NCI-H345 treated with DMSO at 0.1 percent for 48 hours (cell line): ENCODE measurements at regions not wholly inside any gene's neighbourhood (a gene's known extent, or its start where the extent isn't known, plus 50 kb on each side); places are given as distances from the start of the nearest gene placed in this dataset.

Experiments used
- DNase-seq: peaks from one replicate; lab custom pipeline; 2025; ENCODE audit not compliant: unreplicated experiment; lab: John Stamatoyannopoulos, UW

DNA sequence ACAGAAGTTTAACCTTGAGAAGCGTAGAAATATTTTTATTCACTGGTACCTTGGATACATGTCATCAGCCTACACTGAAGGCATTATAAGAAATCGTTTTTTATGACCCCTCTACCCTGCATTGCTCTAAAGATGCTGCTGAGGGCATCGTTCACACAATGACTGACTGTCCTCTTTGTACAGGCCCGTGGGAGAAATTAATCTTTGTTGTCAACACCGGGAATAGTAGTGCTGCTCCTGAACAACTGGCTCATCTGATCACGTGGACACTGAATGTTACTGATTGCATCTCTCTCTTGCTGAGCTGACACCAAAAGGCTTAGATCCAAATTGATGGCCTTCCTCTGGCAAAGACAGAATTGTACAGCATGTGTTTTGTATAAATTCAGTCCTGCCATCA is 157.1 kb upstream of the SMLR1 start:
- no peak for DNase-seq

DNA sequence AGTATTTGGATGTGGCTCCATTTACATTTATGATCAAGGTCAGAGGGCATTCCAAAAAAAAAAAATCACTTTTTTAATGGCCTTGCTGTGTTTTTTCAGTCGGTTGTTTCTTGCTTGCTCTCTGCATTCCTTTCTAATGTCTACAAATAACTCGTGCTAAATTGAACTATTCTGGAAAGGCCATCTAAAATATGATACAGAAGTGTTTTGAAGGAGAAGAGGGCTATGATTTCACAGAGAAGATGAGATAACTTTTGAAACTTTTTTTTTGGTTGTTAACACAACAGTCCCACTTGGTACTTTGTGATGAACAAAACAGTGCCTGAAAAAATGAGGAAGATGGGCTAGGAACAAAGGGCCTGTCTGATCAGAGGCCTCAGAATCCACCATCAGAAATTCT is 156.1 kb upstream of the SMLR1 start:
- no peak for DNase-seq

DNA sequence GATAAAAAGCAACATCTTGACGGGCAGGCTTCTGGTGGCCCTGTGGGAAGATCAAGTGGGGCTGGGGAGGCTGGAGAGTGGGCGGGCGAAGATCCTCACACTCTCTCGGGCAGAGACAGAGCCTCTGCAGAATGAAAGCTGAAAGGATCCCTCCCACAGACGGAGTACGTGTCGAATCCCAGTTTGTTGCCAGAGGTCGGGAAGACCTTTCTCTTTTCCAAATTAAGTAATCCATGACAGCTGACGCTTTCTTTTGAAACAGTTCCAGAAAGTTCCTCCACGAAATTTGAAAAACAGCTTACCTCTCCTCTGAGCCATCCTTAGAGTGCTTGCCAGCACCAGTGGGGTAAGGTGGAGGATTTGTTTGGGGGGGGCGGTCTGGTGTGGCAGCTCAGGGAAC is 155.6 kb upstream of the SMLR1 start:
- DNase-seq = no peak

DNA sequence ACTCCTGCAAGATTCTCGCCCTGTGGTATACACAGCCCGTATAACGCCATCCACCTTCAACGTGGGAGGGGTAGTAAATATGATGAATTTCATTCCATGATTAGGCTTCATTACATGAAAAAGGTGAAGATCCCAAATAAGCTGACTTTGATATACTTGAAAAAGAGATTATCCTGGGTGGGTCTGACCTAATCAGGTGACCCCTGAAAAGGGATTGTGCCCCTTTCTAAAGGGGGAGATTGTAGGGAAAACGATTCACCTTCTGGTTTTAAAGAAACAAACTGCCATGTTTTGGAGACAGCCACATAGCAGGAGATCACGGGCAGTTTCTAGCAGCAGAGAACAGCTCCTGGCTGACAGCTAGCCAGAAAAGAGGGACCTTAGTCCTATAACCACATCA is 155.1 kb upstream of the SMLR1 start:
- DNase-seq = no peak

DNA sequence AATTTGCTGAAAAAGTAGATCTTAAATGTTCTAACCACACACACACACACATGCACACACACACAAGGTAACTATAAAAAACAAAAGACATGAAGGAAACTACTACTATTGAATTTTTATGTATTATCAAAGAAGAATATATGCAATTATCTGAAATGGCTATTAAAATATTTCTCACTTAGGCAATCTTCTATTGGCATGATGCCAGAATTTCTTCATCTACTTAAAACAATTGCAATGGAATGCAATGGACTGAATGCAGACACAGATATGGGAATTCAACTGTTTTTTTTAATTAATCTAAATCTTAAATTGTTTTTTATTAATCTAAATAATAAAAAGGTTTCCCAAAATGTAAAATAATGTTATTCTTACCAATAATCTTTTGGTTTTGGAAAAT is 152.6 kb upstream of the SMLR1 start:
- DNase-seq = no peak

DNA sequence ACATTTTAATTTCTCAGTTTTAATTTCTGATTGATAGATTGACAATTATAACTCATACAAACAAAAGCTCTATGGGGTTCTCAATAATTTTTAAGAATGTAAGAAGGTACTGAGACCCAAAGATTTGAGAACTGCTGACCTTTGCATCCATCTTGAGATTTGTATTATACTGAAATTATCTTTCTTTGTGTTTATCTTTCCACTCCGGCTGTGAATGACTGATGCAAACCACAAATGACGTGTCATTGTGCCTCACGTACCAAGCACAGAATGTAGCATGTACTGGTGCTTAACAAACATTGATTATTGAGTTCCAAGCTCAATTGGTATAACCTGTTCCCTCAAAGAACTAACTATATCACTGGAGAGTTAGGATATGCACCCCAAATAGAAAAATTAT is 152.1 kb upstream of the SMLR1 start:
- DNase-seq = no peak

DNA sequence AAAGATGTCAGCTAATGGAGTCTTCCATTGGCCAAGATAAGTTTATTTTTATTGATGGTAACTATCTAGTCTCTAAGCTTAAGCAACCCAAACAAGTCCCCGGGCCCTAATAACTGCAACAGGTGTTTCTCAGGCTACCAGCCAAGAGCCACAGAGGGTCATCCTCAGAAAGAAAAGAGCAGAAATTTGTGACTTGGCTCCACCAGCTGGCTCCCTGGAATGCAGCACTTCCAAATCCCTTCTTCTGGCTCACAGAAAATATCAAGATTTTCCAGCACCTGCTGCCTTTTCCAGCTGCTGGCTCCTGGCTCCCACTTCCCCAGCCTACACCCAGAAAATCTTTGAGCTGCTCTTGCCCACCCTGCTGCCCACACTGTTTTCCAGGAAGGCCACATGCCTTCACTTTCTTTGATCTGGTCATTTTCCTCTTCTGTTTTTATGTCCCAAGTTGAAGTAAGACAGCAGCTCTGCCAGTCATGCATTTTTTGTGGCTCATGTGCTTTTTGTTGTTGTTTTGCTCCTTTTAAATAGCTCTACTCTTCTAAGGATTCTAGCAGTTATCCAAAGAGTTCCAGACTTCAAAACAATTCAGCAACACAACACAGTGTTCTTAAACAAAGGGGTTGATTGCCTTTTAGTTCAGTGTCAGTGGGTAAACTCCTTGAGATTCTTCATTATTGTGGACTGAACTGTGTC is 151.0 kb upstream of the SMLR1 start:
- no peak for DNase-seq

DNA sequence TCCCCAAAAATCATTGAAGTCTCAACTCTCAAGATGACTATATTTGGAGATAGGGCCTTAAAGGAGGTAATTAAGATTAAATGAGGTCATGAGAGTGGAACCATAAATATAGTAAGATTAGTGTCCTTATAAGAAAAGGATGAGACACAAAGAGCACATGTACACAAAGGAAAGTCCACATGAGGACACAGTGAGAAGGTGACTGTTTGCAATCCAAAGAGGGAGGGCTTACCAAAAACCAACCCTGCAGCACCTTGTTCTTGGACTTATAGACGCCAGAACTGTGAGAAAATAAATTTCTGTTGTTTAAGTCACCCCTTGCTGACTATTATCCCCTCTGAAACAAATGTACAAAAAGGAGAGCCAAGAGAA is 150.4 kb upstream of the SMLR1 start:
- DNase-seq = no peak

DNA sequence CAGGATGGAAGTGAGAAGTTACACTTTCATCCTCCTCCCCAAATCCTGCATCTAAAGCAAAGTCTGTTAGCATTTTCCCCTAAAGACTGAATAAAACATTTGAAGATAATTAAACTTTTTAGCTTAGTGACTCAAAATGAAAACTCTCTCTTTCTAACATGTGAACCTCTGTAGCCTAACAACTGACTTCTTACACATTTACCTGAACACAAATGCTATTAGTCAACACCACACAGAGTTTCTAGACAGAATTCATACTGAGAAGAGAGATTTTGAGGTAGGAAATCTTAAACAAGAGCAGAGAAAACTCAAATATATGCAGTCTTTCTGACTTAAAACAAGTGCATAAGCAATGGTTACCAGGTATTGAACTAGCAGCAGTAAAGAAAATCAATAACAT is 149.9 kb upstream of the SMLR1 start:
- no peak for DNase-seq

DNA sequence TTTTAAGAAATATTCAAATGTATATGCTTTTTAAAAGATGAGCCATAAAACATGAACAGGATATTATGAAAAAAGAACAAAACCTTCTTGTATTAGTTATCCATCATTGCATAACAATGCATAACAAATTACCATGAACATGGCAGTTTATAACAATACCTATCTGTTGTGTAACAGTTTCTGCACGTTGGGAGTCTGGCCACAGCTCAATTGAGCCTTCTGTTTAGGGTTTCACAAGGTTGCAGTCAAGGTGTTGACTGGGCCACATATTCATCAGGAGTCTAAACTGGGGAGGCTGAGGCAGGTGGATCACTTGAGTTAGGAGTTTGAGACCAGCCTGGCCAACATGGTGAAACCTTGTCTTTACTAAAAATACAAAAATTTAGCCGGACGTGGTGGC is 149.4 kb upstream of the SMLR1 start:
- DNase-seq = no peak

DNA sequence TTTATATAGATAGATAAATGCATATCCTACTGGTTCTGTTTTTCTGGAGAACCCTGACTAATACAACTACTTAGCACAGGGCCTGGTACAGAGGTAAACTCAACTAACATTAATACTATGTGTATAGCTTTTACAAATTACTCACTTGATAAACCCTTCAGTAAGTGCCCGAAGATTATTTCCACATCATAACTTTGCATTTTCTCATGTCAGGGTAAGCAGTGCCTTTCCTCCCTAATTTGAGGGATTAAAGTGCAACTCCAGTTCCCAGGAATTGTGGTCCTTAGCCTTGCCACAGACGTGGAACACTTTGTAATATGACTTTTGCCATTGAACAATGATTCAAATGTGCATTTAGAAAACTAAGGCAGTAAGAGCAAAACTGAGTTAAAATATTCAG is 147.5 kb upstream of the SMLR1 start:
- no peak for DNase-seq

DNA sequence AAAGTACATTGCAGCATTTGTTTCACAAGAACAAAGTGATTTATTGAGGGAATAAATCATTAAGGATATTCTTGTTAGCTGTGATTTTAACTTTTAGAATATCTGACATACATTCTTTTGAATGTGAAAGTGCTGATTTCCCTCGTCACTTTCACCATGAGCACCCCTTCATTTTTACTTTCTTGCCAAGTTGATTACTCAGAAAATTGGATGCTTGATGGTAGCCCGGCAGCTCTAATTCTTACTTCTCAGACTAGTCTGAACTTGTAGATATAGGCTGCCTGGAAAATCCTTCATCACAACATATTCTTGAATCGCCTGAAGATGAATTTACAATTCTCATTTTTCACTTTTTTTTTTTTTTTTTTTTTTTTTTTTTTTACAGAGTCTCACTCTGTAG is 147.1 kb upstream of the SMLR1 start:
- no peak for DNase-seq

DNA sequence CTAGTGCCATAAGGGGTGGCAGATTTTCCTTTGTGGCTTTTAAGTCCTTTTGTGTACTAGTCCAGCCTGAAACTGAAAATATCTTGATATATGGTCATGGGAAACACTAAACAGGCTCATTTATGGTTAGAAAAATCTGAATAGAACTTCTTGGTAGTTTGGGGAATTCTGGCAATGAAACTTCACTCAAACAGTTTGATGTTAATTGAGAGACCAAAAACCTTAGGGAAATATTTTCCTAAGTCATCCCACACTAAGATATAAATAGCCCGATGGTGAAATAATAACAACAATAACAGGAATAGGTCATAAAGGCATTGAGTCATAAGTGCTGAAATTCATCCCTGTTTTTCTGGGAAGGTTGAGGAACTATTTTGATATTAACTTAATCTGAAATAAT is 146.2 kb upstream of the SMLR1 start:
- DNase-seq = no peak

DNA sequence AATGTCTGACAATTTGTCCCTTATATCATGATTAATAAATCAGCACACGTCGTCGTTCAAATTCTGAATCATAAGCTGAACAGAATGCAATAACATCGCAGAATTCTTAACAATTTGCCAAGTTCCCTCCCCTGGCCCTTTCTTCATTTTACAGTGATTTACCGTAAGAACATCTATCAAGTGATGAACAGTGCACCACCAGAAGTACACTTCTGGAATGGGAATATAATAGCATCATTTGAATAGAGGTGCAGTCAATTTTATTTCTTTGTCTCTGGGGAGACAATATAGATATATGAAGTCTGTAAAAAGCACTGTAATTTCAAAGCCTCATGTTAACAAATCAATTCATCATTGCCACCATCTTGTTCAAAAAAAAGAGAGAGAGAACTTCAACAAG is 145.1 kb upstream of the SMLR1 start:
- DNase-seq = no peak

DNA sequence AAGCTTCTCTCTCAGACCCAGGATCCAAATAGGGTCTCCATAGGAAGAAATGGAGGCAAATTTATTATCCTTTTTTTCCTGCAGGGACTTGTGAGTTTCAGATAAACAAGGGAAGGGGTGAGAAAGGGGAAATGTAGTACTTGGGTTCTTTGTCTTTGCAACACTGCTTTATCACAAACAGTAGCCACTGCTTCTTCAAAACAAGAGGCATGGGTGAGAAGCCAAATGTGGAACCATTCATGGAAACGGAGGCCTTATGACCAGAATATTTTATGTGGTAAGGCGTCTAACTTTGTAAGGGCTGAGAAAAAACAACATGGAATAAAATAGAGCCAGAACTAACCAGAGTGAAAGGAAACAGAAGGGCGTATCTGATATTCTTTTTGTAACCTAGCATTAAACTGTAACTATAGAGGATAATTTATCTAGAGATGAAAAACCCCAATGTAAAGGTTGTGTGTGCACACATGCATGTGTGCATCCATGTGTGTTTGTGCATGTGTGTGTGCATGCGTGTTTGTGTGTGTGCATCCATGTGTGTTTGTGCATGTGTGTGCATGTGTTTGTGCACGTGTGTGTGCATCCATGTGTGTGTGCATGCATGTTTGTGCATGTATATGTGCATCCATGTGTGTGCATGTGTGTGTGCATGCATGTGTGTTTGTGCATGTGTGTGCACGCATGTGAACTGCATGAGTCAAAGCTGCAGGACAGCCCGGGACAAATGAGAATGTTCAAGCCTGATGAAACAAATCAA is 143.3 kb upstream of the SMLR1 start:
- DNase-seq = no peak

DNA sequence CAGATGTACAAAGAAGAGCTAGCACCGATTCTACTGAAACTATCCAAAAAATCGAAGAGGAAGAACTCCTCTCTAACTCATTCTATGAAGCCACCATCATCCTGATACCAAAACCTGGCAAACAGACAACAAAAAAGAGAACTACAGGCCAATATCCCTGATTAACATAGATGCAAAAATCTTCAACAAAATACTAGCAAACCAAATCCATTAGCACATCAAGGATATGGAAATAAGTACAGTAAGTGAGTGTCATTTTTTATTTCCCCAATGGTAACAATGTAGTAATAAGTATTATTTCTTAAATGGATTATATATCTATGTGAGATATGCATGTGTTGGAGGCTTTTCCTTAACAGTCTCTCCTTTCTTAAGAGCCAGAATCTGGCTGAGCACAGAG is 134.5 kb upstream of the SMLR1 start:
- no peak for DNase-seq

DNA sequence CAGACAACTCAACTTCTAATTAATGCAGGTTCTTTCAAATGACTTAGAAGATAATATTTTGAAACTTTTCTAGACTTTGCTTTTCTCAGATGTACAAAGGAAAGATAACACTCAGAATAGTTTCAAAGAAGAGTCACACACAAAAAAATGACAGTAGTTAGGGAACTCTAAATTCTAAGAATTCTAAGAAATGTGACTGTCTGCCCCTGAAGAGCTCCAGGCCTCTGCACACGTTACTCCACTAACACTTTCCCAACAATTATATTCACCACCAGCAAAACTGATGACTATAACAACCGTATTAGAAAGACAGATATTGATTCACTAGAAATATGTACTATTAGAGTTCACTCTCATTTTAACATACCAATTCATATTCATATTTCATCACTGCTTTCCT is 133.3 kb upstream of the SMLR1 start:
- DNase-seq = no peak

DNA sequence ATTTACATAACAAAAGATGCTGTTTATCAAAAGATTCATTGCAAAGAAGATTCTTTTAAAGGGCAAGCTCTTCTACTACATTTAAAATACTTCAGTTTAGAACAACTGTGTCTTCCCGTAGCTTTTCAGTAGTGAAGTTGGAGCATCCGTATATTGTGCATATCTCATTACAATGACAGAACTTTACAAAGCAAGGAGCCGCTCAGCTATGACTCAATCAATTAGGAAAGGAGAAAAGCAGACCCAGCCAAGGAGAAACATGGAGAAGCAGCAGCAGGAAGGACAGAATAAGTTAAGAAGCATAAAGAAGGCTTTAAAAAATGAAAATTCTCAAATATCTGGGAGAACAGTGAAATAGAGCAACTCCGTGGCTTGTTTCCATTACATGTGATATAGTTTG is 132.6 kb upstream of the SMLR1 start:
- DNase-seq = no peak

DNA sequence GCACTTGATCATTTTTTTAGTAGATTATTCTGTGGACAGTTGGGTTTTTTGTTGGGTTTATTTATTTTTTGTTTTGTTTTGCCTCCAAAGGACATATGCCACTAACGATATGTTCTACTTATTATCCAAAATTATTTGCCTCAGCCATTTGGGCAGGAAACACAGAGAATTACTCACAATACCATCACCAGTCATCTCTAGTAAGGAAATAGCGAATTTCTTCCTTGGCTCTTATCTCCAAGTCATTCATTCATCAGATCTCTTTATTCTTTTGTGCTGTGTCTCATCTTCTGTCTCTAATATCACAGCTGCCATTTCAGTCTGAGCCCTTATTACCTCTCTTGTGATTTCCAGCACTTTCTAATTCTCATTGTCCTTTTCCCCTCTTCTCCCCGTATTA is 130.4 kb upstream of the SMLR1 start:
- no peak for DNase-seq

DNA sequence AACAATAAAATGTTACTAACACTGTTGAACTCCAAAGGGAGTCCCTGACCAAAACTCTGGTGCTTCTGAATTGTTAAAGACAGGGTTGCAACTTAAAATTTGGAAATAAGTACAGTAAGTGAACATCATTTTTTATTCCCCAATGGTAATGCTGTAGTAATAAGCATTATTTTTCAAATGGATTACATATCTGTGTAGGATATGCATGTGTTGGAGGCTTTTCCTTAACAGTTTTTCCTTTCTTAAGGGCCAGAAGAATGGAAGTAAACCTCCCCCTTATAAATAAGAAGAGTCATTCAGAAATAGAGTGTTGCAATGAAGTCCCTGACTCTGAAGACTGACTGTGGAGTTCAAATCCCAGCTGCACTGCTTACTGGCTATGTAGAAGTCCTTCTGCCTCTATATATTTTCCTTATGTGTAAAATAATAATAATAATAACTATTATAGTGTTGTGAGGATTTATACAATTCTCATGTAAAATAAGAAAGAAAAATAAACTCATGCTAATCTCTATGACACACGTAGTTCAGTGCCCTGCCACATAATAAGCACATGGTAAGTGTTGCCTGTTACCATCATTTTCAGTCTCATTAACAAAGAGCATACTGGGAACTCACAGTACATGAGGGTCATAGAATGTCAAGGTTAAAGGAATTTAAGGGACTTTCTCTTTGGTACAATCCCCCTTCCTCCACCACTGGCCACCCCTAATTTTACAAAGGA is 129.8 kb upstream of the SMLR1 start:
- no peak for DNase-seq

DNA sequence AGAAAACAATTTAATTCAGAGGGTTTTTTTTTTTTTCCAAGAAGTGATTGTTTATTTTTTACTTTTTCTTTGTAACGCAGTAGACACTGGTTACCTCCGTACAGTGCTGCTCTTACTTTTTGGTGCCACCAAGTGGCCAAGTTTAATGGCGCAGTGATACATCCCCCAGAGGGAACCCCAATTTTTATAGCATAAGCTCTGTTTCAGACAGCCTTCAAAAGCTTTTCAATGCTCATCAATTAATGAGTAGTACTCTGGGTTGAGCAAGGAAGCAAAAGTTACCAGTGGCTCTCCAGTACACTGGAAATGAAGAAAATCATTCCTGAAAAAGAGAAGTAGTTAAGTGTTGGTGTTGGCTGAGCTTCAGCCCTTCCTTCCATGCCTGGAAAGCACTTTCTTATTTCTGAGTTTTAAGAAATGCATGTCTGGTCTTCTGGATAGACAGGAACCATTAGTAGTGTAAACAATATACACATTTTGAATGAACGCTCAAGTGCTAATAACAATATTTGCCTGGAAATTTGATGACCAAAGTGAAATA is 129.1 kb upstream of the SMLR1 start:
- peak; percentile 9 for DNase-seq

DNA sequence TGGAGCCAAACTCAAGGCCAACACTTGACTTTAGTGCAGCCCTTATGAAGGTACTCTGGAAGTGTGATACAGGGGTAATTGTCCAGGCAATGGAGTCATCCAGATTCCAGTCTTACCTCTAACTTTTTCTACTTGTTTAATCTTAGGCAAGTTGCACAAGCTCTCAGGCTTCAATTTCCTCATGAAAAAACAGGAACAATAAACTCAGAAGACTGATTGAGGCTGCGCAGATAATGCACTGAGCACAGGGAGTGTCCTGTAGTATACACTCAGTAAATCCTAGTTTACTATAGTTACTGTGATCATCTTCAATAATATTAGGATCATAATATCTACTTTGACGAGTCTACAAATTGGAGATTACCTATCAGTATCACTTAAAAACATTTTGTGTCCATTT is 127.5 kb upstream of the SMLR1 start:
- no peak for DNase-seq
